GM12878 (cell line): ENCODE measurements at regions not wholly inside any gene's neighbourhood (a gene's known extent, or its start where the extent isn't known, plus 50 kb on each side); places are given as distances from the start of the nearest gene placed in this dataset.

Experiments used
- ATAC-seq: fragments of 200-7000 bp; cut with Tn5 transposase; 3 replicates; pipeline ENCODE4 v1.9.1; 2020; ENCODE audit warnings: mild to moderate bottlenecking, moderate library complexity
- BruUV-seq: library from RNA; stranded (reverse); fragments of 400-500 nt; replicated peaks from 2 replicates; lab custom pipeline; 2021; lab: Mats Ljungman, UMichigan
- CTCF ChIA-PET: fragments of 300-600 bp; sonication (Branson Sonifier 250); formaldehyde crosslinking; extraction: SDS; loops from one replicate; lab custom pipeline; 2021; ENCODE audit warnings: inconsistent platforms; lab: Yijun Ruan, JAX
- POLR2A ChIA-PET: fragments of 350-600 bp; formaldehyde crosslinking; extraction: SDS; loops from one replicate; lab custom pipeline; 2021; ENCODE audit warnings: inconsistent platforms; lab: Charles Lee
- RAD21 ChIA-PET: fragments of 300-600 bp; sonication (Branson Sonifier 250); formaldehyde crosslinking; loops from one replicate; lab custom pipeline; 2023; ENCODE audit warnings: antibody characterized with exemption; ENCODE audit not compliant: unreplicated experiment; lab: Charles Lee
- SMC1A ChIA-PET: fragments of 300-600 bp; sonication (Branson Sonifier 250); formaldehyde crosslinking; loops from one replicate; lab custom pipeline; 2023; ENCODE audit not compliant: unreplicated experiment, uncharacterized antibody; lab: Charles Lee
- DNase-seq: peaks from one replicate; pipeline ENCODE4 v3.0.0-alpha.2; 2011; ENCODE audit warnings: low read depth, low spot score
- FAIRE-seq: peaks from 3 replicates; lab custom pipeline; 2011; peaks lifted over from hg19 to GRCh38; lab: Jason Lieb, UNC
- H2AFZ ChIP-seq: 2 replicates; pipeline ENCODE4 v1.6.0; 2011; ENCODE audit warnings: low read depth, low read length, control low read depth; ENCODE audit not compliant: control insufficient read depth
- H3K27ac ChIP-seq: 2 replicates; pipeline ENCODE4 v1.5.1; 2011; ENCODE audit warnings: control low read depth; ENCODE audit not compliant: control insufficient read depth, insufficient read depth
- H3K27me3 ChIP-seq, 2 experiments: replicated peaks in 1 of 2; 2 replicates each; pipeline versions ENCODE4 v1.6.0 to v1.6.1; 2011; ENCODE audit warnings: low read length in 1 of 2; ENCODE audit not compliant: control insufficient read depth in 2 of 2, insufficient read depth in 2 of 2
- H3K36me3 ChIP-seq, 2 experiments: 2 replicates each; pipeline ENCODE4 v1.5.1; 2011; ENCODE audit warnings: low read length in 1 of 2; ENCODE audit not compliant: control insufficient read depth in 2 of 2, insufficient read depth in 2 of 2
- H3K4me1 ChIP-seq: 2 replicates; pipeline ENCODE4 v1.6.1; 2011; ENCODE audit warnings: mild to moderate bottlenecking, low read length, moderate library complexity, mixed read lengths; ENCODE audit not compliant: control insufficient read depth, insufficient read depth
- H3K4me2 ChIP-seq: 2 replicates; pipeline ENCODE4 v1.6.0; 2011; ENCODE audit warnings: control low read depth; ENCODE audit not compliant: control insufficient read depth, insufficient read depth
- H3K4me3 ChIP-seq: fragments of 200-600 bp; sonication (generic); 2 replicates; pipeline ENCODE4 v1.5.1; 2016
- H3K79me2 ChIP-seq: 2 replicates; pipeline ENCODE4 v1.6.0; 2011; ENCODE audit warnings: low read length; ENCODE audit not compliant: control insufficient read depth, insufficient read depth
- H3K9ac ChIP-seq: 2 replicates; pipeline ENCODE4 v1.8.0; 2011; ENCODE audit warnings: low read length, control low read depth, mixed read lengths; ENCODE audit not compliant: control insufficient read depth, insufficient read depth
- H3K9me3 ChIP-seq: replicated peaks from 3 replicates; pipeline ENCODE4 v1.5.1; 2011; ENCODE audit warnings: mild to moderate bottlenecking, low read length; ENCODE audit not compliant: control insufficient read depth, insufficient read depth
- H4K20me1 ChIP-seq: 2 replicates; pipeline ENCODE4 v1.6.0; 2011; ENCODE audit not compliant: control insufficient read depth, insufficient read depth
- CHD4 ChIP-seq: fragments of 200-600 bp; sonication (generic); IDR thresholded peaks from 2 replicates; pipeline ENCODE4 v1.6.1; 2016; ENCODE audit warnings: mild to moderate bottlenecking
- E2F4 ChIP-seq: IDR thresholded peaks from 2 replicates; pipeline ENCODE4 v1.6.1; 2012; ENCODE audit warnings: low read depth, low read length, improper control_type of control experiment
- HDAC6 ChIP-seq: fragments of 200-600 bp; sonication (generic); IDR thresholded peaks from one replicate; pipeline ENCODE4 v1.8.0; 2017; ENCODE audit warnings: antibody characterized with exemption; ENCODE audit not compliant: unreplicated experiment
- IRF5 ChIP-seq: fragments of 450-650 bp; IDR thresholded peaks from 2 replicates; pipeline ENCODE4 v1.6.1; 2017; ENCODE audit warnings: borderline replicate concordance
- MTA2 ChIP-seq: fragments of 450-650 bp; IDR thresholded peaks from 2 replicates; pipeline ENCODE4 v1.6.1; 2016; ENCODE audit warnings: low read depth, mild to moderate bottlenecking, moderate library complexity
- MTA3 ChIP-seq: IDR thresholded peaks from 2 replicates; pipeline ENCODE4 v1.6.1; 2012; ENCODE audit warnings: low read length, inconsistent platforms, borderline replicate concordance
- NFXL1 ChIP-seq: fragments of 450-650 bp; IDR thresholded peaks from 2 replicates; pipeline ENCODE4 v1.6.1; 2017; ENCODE audit warnings: antibody characterized with exemption, mild to moderate bottlenecking, borderline replicate concordance
- NKRF ChIP-seq: fragments of 450-650 bp; conservative IDR thresholded peaks from 2 replicates; pipeline ENCODE4 v1.6.1; 2017; ENCODE audit warnings: mild to moderate bottlenecking, moderate library complexity
- NR2C1 ChIP-seq: fragments of 450-650 bp; IDR thresholded peaks from 2 replicates; pipeline ENCODE4 v1.6.1; 2017; ENCODE audit warnings: antibody characterized with exemption, mild to moderate bottlenecking, moderate library complexity
- PAX5 ChIP-seq: IDR thresholded peaks from 2 replicates; pipeline ENCODE4 v1.6.1; 2011; ENCODE audit warnings: low read depth, low read length, borderline replicate concordance
- POLR2A ChIP-seq: IDR thresholded peaks from 2 replicates; pipeline ENCODE4 v1.6.1; 2011; ENCODE audit warnings: low read depth, mild to moderate bottlenecking, low read length
- RUNX3 ChIP-seq: IDR thresholded peaks from 2 replicates; pipeline ENCODE4 v1.6.1; 2012; ENCODE audit warnings: low read length, inconsistent platforms
- SIN3A ChIP-seq: IDR thresholded peaks from 2 replicates; pipeline ENCODE4 v1.6.1; 2012; ENCODE audit warnings: low read depth, low read length, improper control_type of control experiment
- SRF ChIP-seq, 2 experiments: IDR thresholded peaks; 2 replicates each; pipeline ENCODE4 v1.6.1; 2011; ENCODE audit warnings: low read depth in 2 of 2, low read length in 2 of 2, mild to moderate bottlenecking in 1 of 2, moderate library complexity in 1 of 2
- STAT1 ChIP-seq: fragments of 450-650 bp; conservative IDR thresholded peaks from 2 replicates; pipeline ENCODE4 v1.6.1; 2014; ENCODE audit warnings: antibody characterized with exemption, mild to moderate bottlenecking
- SUPT20H ChIP-seq: IDR thresholded peaks from 2 replicates; pipeline ENCODE4 v1.6.1; 2011; ENCODE audit warnings: low read depth, mild to moderate bottlenecking, low read length, moderate library complexity, borderline replicate concordance; ENCODE audit not compliant: control insufficient read depth
- ZNF24 ChIP-seq: fragments of 450-650 bp; IDR thresholded peaks from 2 replicates; pipeline ENCODE4 v1.6.1; 2017; ENCODE audit warnings: antibody characterized with exemption, mild to moderate bottlenecking
- WGBS: methylation state at CpG from one replicate; pipeline ENCODE4 v1.1.6; 2016; ENCODE audit warnings: low lambda C conversion rate; ENCODE audit not compliant: insufficient replicate concordance, insufficient coverage; ENCODE audit errors: missing lambda C conversion rate; 5-methylcytosine and 5-hydroxymethylcytosine counted together
- in situ Hi-C: fragments of 300-500 bp; cut with MboI; formaldehyde crosslinking; loops from 9 replicates; pipeline ENCODE4 v1.14.3; 2018; ENCODE audit warnings: mixed read lengths
- intact Hi-C: fragments of 100-400 bp; cut with micrococcal nuclease; formaldehyde crosslinking; loops from one replicate; pipeline ENCODE4 v1.14.2; 2022; ENCODE audit not compliant: unreplicated experiment
- TF ChIP-seq, protein P1 (sequence below): IDR thresholded peaks from 2 replicates; pipeline ENCODE4 v1.6.1; 2011; ENCODE audit warnings: low read depth, mild to moderate bottlenecking, low read length, moderate library complexity, borderline replicate concordance; ENCODE audit errors: extremely low read depth

- no peak for FAIRE-seq
- intact Hi-C loops: no loop called here
- Histone ChIP-seq H3K27ac (no peak overlapping the region), H2AFZ (no peak overlapping the region)
- SMC1A ChIA-PET: no interaction called here
- no TSS peak for BruUV-seq
- no peak for TF ChIP-seq NKRF
- no peak for TF ChIP-seq HDAC6
- no peak for TF ChIP-seq SIN3A
- no peak for TF ChIP-seq NFXL1
- TF ChIP-seq IRF5: no peak
- no peak for TF ChIP-seq RUNX3
- TF ChIP-seq MTA3: no peak
- TF ChIP-seq SRF (IDR thresholded peaks at IDR 0.05; ENCODE audit: low read depth in 2 of 2, low read length in 2 of 2): no peak
- TF ChIP-seq NR2C1: no peak
- TF ChIP-seq PAX5: no peak
- TF ChIP-seq CHD4: no peak
- no peak for TF ChIP-seq E2F4
- TF ChIP-seq STAT1: no peak
- no peak for TF ChIP-seq POLR2A
- no peak for TF ChIP-seq ZNF24
- TF ChIP-seq, protein P1, sequence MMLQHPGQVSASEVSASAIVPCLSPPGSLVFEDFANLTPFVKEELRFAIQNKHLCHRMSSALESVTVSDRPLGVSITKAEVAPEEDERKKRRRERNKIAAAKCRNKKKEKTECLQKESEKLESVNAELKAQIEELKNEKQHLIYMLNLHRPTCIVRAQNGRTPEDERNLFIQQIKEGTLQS: no peak
- no peak for TF ChIP-seq SUPT20H
- no peak for TF ChIP-seq MTA2
- TF ChIP-seq, all 136 proteins: peak for 0
- in situ Hi-C loops: no loop called here
- DNase-seq: no peak
- Histone ChIP-seq H3K36me3 (no peaks in the 10 kb centered on the region), H3K79me2 (no peaks in the 10 kb centered on the region), H3K4me2 (no peak overlapping the region), H3K4me3 (no peak overlapping the region), H3K9me3 (no peaks in the 10 kb centered on the region; the same call in 2 of the 3 replicates), H3K27me3 (no peaks in the 10 kb centered on the region), H3K4me1 (no peaks in the 10 kb centered on the region), H3K9ac (no peak overlapping the region), H4K20me1 (no peaks in the 10 kb centered on the region)
- CTCF ChIA-PET: no interaction called here
- ATAC-seq: no peak
- RAD21 ChIA-PET: no interaction called here
- POLR2A ChIA-PET: no interaction called here
- 0% methylated on average over 2 of the region's 2 CpGs for WGBS
Measured at GRCh38 chr14:53840444-53840843, 116.2 kb downstream of the BMP4 start.
